Left renal cortex interstitium (tissue), 4 donors: ENCODE measurements at regions not wholly inside any gene's neighbourhood (a gene's known extent, or its start where the extent isn't known, plus 50 kb on each side); places are given as distances from the start of the nearest gene placed in this dataset.
A peak's percentile ranks its signal among the peaks of the same experiment; 100 is the strongest.

ENCODE experiments used
- DNase-seq, 4 donors: peaks; one replicate each; pipeline ENCODE4 v3.0.0-alpha.2; 2013; ENCODE audit warnings: low read depth in 4 of 4, low spot score in 2 of 4, missing footprints in 1 of 4

DNA sequence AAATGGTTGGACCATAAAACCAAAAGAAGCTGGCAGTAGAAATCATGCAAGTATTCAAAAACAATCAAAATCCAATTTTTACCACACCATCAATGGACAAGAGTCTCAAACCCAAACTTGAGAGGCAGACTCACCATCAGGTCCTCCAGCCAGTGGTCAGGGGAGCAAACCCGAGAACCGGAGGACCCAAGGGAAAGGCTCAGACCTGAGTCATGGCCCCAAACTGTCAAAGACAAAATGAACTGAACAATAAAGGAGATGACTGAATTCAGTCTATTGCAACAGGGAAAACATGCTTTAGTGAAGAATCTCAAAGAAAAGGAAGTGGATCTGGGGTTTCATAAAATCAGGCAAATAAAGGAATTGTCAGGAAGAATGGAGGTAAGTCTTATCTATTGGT lies 150.7 kb upstream of the MGAT5 start:
- no peak for DNase-seq

DNA sequence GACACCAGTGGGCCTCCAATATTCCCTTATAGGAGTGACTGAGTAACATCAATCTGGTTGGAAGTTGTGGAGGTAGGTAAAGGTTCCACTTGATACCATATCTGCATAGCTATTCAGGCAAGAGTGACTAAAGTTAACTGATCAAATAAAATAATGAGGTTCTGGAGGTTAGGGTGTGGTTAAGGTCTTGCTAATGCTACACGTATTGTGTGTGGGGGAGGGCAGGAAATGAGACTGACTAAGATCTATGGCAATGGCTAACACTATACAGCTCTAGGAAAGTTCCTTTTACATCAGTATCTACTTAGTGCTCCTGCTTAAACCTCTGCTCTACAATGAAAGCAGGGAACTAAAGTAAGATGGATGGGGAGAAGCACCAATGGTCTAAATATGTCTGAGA lies 149.1 kb upstream of the MGAT5 start:
- DNase-seq: no peak

DNA sequence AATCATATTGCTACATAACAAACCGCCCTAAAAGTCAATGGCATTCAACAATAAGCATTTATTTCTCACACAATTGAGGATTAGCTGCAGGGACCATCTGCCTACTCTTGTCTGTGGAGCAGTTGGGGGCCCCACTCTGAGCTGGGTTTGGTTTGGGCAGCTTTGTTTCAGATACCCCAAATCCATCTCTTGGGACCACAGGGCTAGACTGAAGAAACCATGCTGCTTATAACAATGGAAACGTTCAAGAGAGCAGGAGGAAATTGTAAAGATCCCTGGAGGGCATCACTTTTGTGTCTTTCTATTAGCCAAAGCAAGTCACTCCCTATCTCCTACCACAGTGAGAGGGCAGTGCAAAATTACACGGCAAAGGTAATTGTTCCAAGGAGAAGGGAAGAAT lies 146.5 kb upstream of the MGAT5 start:
- DNase-seq: no peak

DNA sequence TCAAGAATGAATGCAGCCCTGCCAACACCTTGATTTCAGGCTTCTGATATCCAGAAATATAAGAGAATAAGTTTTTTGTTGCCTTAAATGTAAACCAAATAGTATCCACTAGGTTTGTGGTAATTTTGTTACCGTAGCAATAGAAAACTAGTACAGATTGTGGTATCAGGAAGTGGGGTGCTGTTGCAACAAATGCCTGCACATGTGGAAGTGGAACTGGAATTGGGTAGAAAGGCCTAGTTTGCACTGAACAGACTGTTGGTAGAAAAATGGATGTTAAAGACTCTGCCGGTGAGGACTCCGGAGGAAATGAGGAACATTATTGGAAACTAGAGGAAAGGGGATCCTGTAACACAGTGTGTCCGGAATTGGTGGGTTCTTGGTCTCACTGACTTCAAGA lies 145.8 kb upstream of the MGAT5 start:
- no peak for DNase-seq

DNA sequence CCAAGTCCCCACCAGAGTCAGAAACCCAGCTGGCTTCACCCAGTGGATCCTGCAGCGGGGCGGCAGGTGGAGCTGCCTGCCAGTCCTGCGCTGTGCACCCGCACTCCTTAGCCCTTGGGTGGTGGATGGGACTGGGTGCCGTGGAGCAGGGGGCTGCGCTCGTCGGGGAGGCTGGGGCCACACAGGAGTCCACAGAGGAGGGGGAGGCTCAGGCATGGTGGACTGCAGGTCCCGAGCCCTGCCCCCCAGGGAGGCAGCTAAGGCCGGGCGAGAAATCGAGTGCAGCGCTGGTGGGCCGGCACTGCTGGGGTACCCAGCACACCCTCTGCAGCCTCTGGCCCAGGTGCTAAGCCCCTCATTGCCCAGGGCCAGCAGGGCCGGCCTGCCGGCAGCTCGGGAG lies 144.6 kb upstream of the MGAT5 start:
- DNase-seq: no peak

DNA sequence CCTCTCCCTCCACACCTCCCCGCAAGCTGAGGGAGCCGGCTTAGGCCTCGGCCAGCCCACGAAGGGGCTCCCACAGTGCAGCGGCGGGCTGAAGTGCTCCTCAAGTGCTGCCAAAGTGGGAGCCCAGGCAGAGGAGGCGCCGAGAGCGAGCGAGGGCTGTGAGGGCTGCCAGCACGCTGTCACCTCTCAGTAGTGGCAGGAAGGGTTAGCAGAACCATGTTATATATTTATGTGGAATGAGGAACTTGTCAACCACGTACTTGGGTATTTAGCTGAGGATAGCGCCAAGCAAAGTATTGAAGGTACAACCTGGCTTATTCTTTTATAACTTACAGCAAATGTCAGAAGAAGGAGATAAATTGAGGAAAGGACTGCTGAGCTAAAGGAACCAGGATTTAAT lies 144.1 kb upstream of the MGAT5 start:
- DNase-seq: no peak

DNA sequence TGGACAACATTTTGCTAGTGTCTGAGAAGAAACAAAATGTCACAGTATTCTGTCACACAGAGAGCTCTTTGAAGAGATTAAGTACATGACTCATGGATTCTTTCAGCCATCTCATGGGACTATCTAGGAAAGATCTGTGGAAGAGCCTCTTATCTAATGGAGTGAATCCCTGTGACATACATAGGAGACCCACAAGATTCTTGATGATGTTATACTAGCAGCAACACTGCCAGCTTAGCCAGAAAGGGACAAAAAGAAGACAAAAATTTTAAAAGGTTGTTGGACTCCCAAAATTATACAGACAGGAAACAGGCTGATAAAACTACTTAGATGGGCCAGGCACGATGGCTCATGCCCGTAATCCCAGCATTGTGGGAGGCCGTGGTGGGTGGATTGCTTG lies 143.3 kb upstream of the MGAT5 start:
- DNase-seq: no peak

DNA sequence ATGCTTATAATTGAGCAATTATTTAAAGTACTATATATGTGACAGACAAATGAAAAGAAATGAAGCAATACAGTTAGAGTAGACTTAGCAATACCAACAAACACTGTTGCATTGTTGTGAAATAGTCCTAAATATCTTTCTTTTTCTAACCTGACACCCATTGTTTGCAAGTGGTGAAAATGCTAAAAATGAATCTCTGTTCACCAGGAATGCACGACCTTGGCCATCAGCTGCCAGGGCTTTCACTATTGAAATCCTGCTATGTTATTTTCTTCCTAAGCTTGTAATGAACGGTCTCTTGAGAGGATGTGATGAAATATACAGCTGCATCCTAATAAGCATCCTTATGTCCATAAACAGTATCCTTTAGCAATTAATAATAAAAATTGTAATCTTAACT lies 136.2 kb upstream of the MGAT5 start:
- no peak for DNase-seq

DNA sequence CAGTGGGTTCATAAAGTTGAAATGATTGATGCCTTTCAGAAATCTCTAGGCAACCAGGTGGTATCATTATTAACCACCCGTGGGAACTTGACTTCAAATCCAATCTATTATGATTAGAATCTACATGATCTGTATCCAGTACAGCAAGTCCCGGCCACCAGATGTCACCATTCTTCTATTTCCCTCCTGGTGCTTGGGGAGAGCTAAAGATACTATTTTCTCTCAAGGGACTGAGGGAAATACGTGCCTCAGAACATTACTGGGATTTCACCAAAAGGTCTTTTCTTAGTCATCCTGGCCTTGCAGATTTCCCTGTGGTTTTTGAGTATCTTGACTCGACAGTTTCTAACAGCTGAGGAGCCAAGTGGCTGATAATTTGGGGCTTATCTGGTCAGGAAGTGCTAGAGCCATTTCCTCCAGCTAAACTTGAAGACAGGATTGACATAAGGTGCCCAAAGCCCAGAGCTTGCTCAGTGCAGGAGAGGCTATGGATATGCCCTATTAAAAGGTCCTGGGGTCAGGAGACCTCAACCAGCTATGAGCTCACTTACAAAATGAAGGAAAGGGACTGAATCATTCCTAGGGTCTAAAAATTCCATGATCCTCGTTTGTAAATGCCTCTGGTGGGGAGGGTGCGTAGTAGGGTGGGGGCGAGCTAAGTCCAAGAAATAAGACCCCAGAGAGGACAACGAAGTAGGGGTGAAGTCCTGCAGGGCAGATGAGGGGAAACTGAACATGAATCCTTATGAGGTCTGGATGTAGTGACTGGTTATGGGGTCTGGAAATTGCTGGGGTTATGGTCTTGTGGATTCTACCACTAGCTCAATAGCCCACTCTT lies 135.4 kb upstream of the MGAT5 start:
- peak in 3 of 4 donors; percentile 70 to 86 (median 72) for DNase-seq

DNA sequence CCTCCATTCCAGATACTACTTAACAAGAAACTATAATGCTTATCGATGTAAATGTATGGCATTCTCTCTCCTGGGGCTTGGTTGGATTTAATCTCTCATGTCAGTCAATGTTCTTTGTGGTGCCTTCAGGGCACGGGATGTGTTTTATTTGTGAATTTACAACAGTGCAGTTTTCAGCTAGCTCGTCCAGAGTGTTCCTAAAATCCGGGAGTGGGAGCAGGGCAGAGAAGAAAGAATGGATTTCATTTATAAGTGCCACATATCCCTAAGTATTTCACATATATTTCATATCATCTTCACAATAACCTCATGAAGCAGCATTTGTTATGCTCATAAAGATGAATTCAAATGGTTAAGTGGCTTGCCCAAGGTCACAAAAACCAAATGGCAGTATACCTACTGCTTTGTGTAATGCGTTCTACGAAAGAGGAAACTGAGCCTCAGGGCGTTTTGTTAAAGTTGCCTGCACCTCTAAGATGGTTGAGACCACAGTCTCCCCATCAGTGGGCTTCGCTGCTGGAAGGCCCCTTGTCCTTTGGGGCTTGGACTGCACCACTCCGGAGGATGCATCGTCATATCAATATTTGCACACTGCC lies 134.7 kb upstream of the MGAT5 start:
- DNase-seq: no peak

DNA sequence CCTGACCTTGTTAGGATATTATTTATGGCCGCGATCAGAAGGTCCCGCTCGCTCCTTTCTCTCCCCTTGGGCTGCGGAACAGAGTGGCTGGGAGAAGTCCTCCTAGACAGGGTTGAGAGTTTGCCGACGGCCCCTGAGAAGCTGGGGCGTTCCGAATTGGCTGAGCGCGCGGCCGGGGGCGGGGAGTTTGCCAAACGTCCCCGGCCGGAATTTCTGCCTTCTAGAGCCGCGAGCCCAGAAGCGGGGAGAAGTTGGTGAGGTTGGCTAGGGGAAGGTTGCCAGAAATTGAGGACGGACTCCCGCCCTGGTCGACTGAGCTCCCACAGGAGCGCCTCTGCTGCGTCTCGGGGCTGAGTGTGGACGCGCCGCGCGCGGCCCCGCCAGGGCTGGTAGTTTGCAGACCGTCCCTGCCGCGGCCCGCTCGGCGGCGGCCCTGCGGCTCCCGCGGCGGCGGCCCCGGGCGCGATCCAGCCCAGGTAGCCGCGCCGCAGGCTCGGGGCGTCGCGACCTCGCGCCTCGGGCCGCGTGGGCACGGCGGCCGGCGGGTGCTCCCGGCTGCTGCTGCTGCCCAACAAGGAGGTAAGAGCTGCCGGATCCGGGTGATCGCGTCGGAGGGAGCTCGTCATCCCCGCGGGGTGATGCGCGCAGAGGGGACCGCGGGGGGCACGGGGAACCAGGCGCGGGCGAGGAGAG lies 134.0 kb upstream of the MGAT5 start:
- peak; percentile 75 to 89 (median 82) for DNase-seq

DNA sequence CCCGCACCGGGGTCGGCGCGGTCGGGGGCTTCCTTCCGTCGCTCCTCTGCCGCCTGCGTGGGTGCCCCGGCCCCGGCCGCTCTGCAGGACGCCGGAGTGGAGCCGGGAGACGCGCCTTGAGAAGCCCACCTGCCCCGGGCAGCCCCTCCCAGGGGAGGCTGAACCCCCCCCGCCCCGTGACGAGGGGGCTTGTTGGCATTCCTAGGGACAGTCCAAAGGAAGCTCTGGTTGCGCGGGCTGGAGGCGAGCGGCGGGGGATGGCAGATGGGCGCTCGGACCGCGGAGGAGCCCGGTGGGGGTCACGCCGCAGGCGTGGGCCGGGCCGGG lies 133.5 kb upstream of the MGAT5 start:
- peak in 1 of 4 donors; percentile 24 for DNase-seq

DNA sequence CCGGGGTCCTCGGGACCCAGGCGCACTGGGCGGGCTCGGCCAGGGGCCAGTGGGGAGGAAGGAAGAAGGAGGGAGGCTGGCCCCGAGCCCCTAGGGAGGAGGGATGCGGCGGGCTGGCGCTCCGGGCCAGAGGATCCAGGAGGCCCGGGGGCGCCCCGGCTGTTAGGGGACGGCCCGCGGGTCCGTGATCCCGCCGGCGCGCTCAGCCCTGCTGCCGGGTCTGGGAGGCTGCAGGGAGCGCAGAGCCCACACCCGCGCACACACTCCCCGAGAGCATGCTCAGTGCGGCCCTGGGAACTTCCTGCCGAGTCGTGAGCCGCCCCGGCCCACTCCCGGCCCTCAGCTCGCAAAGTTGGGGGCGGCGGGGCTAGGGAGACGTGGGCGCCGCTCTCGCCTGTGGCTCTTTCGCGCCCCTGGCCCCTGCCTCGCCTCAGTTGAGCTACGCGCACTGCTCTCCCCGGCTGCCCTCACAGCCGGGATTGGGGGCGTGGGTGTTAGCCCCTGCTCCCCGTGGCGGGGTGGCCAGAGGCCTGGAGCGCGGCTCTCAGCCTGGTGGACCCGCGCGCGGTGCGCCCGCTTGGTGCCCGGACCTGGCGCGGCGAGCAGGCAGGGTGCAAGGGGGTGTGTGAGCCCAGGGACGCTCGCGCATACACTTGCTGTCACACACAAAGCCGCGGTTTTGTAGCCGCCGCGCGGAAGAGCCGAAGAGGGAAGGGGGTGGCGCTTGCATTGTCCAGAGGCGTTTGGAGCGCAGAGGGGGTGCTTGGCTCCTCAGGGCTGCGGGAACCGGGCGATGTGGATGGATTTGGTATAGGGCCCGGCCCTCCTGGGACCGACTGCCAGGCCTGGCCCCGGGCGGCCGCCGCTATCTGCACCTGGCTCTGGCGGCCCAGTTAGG lies 132.9 kb upstream of the MGAT5 start:
- DNase-seq: peak in 2 of 4 donors; percentile 34 to 37

DNA sequence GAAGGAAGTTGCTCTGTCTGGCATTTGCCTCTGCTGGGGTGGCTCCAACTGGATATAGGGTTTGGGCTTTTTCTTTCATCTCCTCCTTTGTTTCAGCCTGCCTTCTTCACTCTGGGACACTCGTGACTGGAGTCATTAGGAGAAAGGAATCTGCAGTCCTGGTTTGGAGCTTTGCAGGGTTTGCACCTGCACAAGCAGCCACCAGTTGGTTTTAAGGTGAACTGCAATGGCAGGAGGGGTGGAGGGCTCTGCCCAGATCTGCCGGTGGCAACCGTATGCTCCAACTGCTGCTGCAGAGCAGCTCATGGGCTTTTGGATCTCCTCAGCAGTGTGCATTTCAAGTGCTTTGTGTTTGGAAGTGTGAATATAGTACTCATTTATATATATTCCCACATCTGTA lies 131.3 kb upstream of the MGAT5 start:
- no peak for DNase-seq

DNA sequence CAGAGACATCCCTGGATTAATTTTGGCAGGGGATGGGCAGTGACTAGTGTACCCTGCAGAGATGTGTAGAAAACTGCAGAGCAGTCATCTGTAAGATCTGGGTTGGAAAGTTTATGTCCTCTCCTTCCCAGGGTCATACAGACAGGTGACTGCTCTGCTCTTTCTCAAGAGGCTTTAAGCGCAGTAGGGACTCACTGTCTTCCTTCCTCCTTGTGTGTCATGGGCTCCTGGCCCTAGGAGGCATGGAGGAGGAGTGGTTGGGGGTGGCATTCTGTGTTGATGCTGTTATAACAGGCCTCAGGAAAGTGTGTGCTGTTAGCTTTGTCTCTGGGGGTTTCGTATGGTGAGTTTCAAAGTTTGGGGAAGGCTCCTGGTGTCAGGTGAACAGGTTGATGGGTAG lies 130.5 kb upstream of the MGAT5 start:
- DNase-seq: no peak

DNA sequence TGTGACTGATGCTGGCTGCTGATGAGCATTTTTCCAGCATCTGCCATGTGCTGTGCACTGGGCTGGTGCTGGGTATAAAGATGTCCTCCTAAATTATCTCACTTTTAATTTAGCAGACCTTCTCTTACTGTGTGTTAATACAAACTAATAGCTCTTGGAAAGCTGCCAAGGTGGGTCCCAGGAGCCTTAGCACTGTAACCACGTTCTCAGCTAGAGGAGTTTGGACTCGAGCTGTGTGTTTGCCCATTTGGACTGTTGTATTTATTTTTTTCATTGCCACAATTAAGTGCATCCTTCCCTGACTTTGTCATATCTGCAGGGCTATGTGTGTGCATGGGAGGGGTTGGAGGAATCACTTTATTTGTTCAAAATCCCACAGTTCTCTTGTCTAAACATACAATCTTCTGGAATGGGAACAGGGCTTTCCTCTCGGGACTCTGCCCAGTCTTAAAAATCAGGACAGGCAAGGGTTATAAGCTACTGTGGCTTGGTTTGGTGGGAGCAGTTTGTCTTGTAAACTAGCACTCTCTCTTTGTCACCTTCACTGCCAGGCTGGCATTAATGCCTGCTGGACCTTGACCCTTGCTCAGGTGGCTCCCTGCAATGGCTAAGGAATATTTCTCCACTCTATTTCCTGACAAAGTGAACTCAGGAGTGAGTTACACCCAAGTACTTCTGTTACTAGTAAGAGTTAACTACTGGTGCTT lies 129.7 kb upstream of the MGAT5 start:
- no peak for DNase-seq

DNA sequence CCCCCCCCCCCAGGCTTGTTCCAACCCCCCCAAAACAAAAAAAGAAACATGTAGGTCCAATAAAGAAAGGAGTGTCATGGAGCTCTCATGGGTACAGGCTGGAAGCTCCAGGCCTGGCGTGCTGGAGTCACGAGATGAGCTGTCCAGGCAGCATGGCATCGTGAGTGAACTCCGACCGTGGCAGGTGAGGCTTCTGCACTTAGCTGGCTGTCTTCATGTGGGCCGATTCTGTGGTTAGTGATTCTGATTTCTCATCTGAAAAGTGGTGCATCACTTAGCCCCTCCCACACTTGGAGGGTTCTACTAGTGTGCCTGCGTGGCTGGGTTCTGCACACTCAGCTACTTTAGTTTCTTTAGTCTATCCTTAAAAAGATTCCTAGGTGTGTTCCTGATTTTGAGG lies 126.4 kb upstream of the MGAT5 start:
- DNase-seq: no peak

DNA sequence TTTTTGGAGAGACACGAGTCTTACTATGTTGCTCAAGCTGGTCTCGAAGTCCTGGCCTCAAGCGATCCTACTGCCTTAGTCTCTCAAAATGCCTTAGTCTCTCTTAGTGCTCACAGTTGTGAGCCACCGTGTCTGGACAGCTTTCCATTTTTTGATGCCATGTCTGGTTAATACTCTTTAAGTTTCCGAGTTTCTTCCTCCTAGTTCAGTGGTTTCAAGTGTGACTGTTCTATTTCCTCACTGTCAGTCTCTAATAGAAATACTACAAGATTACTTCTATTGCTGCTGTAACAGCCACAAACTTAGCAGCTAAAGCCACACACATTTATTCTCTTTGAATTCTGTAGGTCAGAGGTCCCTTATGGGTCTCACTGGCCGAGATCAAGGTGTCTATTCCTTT lies 125.1 kb upstream of the MGAT5 start:
- DNase-seq: no peak

DNA sequence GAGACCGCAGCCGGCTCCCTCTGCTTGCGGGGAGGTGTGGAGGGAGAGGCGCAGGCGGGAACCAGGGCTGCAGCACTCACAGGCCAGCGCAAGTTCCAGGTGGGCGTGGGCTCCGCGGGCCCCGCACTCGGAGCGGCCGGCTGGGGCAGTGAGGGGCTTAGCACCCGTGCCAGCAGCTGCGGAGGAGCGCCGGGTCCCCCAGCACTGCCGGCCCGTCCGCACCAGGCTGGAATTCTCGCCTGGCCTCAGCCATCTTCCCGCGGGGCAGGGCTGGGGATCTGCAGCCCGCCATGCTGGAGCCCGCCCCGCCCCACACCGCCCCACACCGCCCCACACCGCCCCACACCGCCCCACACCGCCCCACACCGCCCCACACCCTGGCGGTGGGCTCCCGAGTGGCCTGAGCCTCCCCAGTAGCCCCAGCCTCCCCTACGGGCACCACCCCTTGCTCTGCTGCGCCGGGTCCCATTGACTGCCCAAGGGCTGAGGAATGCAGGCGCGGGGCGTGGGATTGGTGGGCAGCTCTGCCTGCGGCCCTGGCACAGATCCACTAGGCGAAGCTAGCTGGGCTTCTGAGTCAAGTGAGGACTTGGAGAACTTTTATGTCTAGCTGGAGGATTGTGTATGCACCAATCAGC lies 123.9 kb upstream of the MGAT5 start:
- DNase-seq: no peak
